GM20000 (cell line): ENCODE measurements at regions not wholly inside any gene's neighbourhood (a gene's known extent, or its start where the extent isn't known, plus 50 kb on each side); places are given as distances from the start of the nearest gene placed in this dataset.

ENCODE experiments used
- DNase-seq: peaks from one replicate; pipeline ENCODE4 v3.0.0; 2012; ENCODE audit warnings: low spot score
- CTCF ChIP-seq: IDR thresholded peaks from 2 replicates; pipeline ENCODE4 v1.5.1; 2012; ENCODE audit warnings: mild to moderate bottlenecking, control low read depth; ENCODE audit errors: extremely low read depth, missing control alignments

- DNase-seq = no peak
- TF ChIP-seq CTCF = no peak
Observed at GRCh38 chr7:81211934-81212320, 293.1 kb upstream of the SEMA3C start.

DNA sequence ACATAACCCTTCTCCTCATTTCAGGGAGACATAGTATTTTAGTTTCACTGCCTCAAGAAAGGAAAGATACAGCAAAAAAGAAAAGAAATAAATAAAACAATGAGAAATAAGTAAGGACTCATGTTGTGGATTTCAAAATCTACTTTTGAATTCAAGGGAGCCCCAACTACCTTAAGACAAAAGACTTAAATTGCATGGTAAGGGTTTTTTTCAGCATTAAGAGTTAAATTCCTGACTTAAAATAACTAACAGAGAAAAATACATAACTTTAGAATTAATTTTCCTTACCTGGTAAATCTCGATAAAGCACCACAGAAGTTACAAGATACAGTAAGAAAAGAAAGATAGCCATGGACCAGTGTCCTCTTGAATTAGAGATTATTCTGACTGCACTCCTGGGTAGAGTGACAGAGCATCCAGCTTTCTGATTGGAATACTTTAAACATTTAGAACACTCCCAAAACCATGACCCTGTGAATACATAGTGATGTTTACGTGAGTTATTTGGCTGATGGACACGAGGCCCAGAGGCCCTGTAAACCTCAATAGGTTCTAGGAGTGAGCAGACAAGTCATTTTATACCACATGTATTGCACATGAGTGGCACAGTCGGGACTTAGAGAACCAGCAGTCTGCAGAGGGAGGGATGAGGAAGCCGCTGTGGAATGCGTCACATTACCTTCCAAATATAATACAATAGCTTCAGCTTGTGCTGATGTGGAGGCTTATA lies 292.5 kb upstream of the SEMA3C start:
- TF ChIP-seq CTCF = no peak
- no peak for DNase-seq

DNA sequence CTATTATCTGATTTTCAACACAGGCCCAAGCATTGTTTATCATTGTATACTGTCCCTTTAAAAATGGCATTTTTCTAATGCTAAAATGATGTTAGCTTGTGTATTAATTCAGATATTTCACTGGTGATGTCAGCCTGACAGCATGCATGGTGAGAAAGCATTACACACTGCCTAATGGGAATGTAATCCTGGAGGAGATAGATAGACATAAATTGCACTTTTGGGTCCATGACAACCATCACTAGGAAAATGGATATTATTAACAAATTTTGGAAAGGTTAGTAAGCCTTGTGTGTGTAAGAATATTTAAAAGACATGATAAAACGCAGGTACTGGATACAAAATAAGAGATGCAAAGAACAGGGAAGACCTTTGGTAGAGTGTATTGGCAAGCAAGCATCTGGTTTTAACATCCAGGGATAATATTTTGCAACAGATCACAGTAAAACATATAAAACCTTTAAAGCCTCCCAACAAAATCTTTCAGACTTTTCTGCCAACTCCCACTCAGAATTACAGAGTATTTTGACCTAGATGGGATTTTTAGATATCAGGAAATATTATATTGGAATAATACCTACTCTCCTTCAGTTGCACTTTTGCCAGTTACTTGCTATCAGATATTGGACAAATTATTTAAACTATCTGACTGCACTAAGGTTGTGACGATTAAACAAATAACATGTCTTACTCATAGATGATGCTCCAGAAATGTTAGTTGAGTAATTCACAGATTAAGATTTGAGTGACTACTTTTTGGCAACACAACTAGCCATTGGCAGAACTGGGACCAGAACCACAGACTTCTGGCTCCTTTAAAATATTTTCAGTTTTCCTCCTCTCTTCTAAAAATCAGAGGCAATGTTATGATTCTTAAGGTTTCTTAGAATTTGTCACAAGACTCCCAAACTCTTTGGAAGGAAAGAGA lies 291.6 kb upstream of the SEMA3C start:
- no peak for TF ChIP-seq CTCF
- DNase-seq = no peak

GRCh38 chr7:81209059-81209458 lies 290.2 kb upstream of the SEMA3C start:
- no peak for DNase-seq
- no peak for TF ChIP-seq CTCF

GRCh38 chr7:81207801-81208200 lies 288.9 kb upstream of the SEMA3C start:
- TF ChIP-seq CTCF = no peak
- DNase-seq = no peak

GRCh38 chr7:81206667-81207360 lies 288.0 kb upstream of the SEMA3C start:
- no peak for TF ChIP-seq CTCF
- DNase-seq = no peak

DNA sequence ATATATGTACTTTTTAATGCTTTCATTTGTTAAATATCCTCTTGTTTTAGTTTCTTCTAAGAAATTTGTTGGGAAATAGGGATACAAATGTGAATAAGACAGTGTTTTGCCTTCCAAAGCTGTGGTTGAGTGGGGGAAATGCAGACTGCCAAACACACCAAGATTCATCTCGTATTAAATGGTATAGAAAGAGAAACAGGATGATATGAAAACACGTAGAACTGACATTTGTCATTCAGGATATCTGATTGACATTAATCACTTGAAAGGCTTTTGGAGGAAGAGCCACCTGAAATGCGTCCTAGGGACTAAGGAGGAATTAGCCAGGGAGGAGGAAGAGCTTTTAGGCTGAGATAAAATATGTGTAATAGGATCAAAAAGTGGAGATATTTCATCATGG lies 287.4 kb upstream of the SEMA3C start:
- DNase-seq = no peak

More for the DNA sequence above, 287.4 kb upstream of the SEMA3C start:
- no peak for TF ChIP-seq CTCF
